Stimulated activated CD4-positive, alpha-beta T cell treated with anti-CD3 and anti-CD28 coated beads, Interleukin-1b, Interleukin-23, amount 100 ng/mL, for 1 hour (primary cell): ENCODE measurements at regions not wholly inside any gene's neighbourhood (a gene's known extent, or its start where the extent isn't known, plus 50 kb on each side); places are given as distances from the start of the nearest gene placed in this dataset.

Source experiments
- DNase-seq, 2 donors: peaks; one replicate each; pipeline ENCODE4 v3.0.0-alpha.2; 2020; ENCODE audit warnings: low read depth in 2 of 2

GRCh38 chr1:244220410-244220809 is 169.3 kb downstream of the ZBTB18 start:
- DNase-seq: no peak

DNA sequence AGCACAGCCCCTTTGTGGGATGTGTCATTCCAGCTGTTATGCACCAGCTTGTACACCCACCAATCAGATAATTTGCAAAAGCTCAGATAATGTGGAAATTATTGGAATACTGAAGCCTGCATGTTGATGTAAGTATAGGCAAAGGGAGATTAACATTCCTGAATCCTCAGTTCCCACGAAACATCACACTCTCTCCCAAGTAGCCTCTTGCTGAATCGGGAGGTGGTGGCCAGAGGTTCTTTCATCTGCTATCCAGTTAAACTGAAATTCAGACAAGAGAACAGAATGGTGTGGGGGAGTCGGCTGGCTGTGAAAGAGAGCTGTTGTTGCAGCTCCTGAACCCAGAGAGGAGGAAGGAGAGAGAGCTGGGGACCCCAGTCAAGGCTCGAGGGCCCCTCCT is 170.9 kb downstream of the ZBTB18 start:
- no peak for DNase-seq

GRCh38 chr1:244224487-244225430 is 173.7 kb downstream of the ZBTB18 start:
- no peak for DNase-seq

GRCh38 chr1:244226435-244226834 is 175.4 kb downstream of the ZBTB18 start:
- DNase-seq: no peak

DNA sequence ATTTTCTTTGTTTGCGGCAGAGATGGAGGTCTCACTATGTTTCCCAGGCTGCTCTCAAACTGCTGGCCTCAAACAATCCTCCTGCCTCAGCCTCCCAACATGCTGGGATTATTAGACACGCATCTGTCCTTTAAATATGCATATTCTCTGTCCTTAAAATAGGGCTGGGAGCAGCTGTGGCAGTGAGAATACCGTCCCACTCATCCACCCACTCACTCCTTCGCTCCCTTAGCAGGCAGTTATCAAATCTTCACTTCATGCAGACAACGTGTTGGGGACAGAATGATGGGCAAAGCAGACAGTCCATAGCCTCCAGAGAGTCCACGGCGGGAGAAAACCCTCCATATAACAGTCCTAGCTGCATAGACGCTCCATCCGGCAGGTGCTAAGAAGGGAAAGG is 179.4 kb downstream of the ZBTB18 start:
- no peak for DNase-seq

DNA sequence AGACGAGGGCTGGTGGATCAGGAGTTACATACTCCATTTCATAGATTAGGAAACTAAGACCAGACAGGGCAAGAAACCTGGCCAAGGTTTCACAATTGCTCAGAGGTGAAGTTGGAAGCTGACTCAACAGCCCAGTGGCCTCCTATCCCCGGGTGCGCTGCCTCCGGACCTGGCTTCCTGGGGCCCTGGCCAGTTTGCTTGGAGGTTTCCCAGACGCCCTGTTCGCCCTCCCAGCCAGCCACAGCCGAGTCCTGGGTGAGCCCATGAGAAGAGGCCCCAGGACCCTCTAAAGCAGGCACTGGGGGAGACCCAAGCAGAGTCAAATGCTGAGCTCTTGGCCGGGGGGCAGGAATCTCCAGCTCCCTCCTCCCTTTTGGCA is 180.1 kb downstream of the ZBTB18 start:
- no peak for DNase-seq

DNA sequence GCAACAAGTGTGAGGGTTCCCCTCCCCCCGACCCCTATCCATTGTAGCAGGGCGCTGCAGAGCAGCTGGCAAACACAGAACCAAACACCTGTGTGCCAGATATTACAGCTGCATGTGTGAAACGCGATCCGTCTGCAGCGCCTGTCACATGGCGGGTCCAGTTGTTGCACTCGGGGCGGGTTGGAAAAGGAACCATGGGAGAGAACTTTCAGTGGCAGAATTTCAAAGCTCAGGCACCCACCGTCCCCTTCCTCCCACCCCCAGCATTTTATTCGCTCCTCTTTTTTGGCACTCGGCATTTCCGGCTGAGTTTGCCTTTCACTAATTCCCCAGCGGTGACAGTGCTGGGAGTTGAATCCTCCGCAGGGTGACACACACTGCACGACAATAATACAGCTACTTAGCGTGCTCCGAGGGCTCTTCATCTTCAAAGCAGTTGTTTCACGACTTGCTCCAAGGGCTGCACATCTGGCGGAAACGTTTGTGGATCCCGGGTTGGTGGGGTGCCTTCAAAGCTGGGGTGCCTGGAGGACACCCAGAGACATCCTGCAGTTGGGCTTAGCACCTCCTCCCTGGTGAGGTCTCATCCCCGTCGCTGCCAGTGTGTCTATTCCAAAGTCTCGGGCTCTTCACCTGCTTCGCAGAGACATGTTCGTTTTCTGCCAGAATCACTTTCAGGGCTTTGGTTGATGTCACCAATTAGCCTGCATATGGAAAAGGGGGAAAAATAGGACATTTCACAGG is 180.7 kb downstream of the ZBTB18 start:
- no peak for DNase-seq

DNA sequence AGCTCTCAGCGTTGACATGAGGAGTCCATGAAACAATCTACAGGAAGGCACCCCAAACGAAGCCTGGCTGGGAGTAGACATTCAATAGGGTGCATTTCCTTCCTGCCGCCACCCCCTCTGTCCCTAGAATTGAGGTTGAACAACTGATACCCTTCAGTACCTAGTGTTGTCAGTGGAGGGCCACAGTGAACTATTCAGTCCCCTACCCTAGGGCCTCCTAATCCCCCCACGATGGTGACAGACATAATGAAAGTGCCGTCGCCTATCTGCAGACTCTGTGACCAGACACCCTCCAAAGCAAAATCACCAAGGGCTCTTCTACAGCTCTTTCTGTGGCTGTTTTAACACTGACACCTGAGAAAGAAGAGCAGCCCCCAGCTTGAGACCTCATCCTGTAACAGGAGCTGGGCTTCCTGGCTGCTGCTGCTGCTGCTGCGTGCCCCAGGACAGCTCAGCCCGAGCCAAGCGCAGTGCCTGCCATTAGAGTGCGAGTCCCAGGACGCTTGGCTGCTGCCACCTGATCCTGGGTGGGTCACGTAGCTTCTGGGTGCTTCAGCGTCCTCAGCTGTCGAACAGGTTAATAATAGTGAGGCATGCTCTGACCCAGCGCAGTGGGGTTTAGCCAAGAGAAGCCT is 183.0 kb downstream of the ZBTB18 start:
- no peak for DNase-seq

GRCh38 chr1:244235157-244235556 is 184.1 kb downstream of the ZBTB18 start:
- no peak for DNase-seq

- DNase-seq: no peak
Measured at GRCh38 chr1:244236101-244236500, 185.0 kb downstream of the ZBTB18 start.

DNA sequence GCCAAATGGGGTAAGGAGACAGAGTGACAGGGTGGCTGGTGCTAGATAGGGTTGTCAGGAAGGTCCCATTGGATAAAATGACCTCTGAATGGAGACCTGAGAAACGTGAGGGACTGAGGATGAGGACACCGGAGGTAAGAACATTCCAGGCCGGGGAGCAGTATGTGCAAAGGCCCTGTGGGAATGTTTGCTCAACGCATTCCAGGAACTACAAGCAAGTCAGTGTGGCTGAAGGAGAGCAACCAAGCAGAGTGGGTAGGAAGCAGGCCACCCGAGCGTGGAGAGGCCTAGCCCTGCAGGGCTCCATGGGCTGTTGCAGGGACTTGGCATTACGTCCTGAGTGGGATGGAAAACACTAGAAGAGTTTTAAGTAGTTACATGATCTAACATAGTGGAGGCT is 185.6 kb downstream of the ZBTB18 start:
- no peak for DNase-seq

DNA sequence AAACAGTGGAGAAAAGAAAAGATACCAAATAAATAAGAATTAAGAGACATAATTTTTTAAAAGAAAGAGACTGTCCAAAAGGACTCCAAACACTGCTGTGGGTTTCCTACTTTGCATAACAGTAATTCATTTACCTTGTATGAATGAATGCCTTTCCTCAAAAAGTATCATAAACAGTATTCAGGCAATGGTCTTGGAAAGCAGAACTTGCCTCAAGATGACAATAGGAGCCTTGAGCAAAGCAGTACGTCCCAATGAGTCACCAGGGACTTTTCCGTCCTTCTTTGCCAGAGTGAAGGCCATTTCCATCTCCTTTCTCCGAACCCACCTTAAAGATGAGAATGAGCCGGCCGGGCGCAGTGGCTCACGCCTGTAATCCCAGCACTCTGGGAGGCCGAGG is 186.4 kb downstream of the ZBTB18 start:
- DNase-seq: no peak

DNA sequence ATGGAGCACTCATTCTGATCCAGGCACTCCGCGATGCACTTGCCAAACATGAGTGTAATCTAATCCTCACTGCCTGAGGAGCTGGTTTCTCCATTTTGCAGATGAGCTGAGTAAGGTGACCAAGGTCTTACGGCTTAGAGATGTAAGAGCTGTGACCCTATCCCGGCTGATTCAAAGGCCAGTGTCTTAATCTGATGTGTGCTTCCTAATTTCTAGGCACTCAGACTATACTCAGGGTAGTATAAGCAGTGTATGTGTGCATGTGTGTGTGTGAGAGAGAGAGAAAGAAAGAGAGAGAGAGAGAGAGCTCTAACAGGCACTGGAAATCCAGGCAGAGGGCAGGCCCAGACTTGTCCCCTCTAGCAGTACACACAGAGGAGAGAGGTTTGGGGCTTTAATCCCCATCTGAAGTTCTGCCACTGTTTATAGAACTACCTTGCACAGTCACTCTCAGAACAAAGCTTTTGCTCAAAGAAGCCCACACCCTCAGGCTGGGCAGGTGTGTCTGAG is 188.2 kb downstream of the ZBTB18 start:
- no peak for DNase-seq

GRCh38 chr1:244241438-244241837 is 190.4 kb downstream of the ZBTB18 start:
- no peak for DNase-seq

GRCh38 chr1:244242446-244242845 is 191.4 kb downstream of the ZBTB18 start:
- no peak for DNase-seq

- DNase-seq: no peak
Measured at GRCh38 chr1:244246334-244246733, 195.3 kb downstream of the ZBTB18 start.

DNA sequence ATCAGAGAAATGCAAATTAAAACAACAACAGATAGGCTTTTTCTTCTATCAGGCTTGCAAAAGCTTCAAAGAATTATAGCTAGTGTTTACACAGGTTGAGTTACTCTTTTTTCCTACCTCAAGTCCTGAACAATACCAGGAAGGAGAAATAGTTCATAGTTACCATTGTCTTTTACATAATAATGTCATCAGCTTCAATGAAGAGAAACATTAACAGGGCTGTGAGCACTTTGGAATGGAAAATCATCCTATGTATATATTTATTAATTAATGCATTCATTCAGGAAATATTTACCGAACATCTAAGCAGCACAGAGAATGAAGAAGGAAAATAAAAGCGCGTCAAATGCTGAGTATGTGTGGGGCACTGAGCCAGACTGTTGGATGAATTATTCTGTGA is 197.3 kb downstream of the ZBTB18 start:
- no peak for DNase-seq

GRCh38 chr1:244252211-244252610 is 199.5 kb downstream of the ADSS2 start:
- no peak for DNase-seq

DNA sequence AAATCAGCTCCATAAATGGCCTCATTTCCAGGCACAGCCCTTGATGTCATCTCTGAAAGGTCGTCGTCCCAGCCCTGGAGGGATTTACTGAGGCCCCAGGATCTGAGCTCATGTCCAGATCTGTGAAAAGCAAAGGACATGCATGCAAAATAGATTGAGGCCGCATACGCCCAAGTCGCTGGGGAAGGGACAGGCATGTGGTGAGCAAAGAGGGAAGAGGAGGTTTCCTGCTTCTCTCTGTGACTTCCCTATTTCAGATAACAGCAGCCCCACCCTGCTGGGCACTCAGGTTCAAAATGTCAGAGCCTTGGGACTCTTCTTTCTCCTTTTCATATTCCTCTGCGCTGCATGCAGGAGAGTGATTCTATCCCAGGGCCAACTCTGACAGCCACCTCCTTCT is 197.2 kb downstream of the ADSS2 start:
- no peak for DNase-seq

DNA sequence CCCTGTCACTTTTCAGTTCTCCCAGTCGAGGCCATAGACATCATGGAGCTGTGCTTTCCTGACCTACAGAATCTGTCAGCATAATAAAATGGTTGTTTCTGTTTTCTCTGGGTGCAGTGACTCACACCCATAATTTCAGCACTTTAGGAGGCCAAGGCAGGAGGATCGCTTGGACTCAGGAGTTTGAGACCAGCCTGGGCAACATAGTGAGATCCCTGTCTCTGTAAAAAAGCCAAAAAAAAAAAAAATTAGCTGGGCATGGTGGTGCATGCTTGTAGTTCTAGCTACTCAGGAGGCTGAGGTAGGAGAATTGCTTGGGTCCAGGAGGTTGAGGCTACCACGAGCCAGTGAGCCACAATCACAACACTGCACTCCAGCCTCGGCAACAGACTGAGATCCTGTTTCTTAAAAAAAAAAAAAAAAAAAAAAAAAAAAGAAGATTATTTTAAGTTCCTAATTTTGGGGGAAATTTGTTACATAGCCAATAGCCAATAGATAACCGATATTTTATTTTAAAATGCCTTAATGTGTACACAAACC is 196.2 kb downstream of the ADSS2 start:
- DNase-seq: no peak

- no peak for DNase-seq
Measured at GRCh38 chr1:244256086-244256676, 195.5 kb downstream of the ADSS2 start.

- no peak for DNase-seq
Measured at GRCh38 chr1:244264163-244264562, 187.5 kb downstream of the ADSS2 start.
